ENCODE measurements at regions not wholly inside any gene's neighbourhood (a gene's known extent, or its start where the extent isn't known, plus 50 kb on each side); places are given as distances from the start of the nearest gene placed in this dataset.

- whole genome bisulfite sequencing (ENCODE audit: low lambda C conversion rate) = 0% methylated on average over 6 of the region's 6 CpGs
- Histone ChIP-seq H3K4me1 (ENCODE audit: insufficient read depth, low read length) (no peaks in the 10 kb centered on the region), H3K4me3 (replicated peaks in 1 of 3; ENCODE audit: insufficient read depth in 1 of 3, low read depth in 2 of 3, low read length in 3 of 3) (no peak overlapping the region), H2AFZ (ENCODE audit: low read length) (no peak overlapping the region), H3K4me2 (ENCODE audit: low read depth, low read length) (no peak overlapping the region), H4K20me1 (ENCODE audit: insufficient read depth, low read length) (no peaks in the 10 kb centered on the region), H3K9ac (ENCODE audit: insufficient read depth, low read depth, low read length) (no peak overlapping the region), H3K36me3 (replicated peaks in 1 of 2; ENCODE audit: control insufficient read depth in 1 of 2, insufficient read depth in 2 of 2, low read length in 2 of 2) (no peaks in the 10 kb centered on the region), H3K9me3 (ENCODE audit: low read length) (peaks cover 76% of the 10 kb centered on the region), H3K79me2 (ENCODE audit: insufficient read depth, low read length) (no peaks in the 10 kb centered on the region), H3K27ac (ENCODE audit: extremely low read length, insufficient read depth, low read length) (no peak overlapping the region), H3K27me3 (ENCODE audit: control insufficient read depth in 1 of 2, insufficient read depth in 2 of 2, low read length in 2 of 2) (no peaks in the 10 kb centered on the region)
- intact Hi-C loops (cut with micrococcal nuclease; ENCODE audit: unreplicated experiment) = no loop called here
- FAIRE-seq (no peak), ATAC-seq (no peak), DNase-seq (ENCODE audit: low spot score) (no peak)
- POLR2A ChIA-PET = no interaction called here
- CTCF ChIA-PET (ENCODE audit: low intra/inter-chr PET ratio, low total read pairs) = no interaction called here
- no peak for TF ChIP-seq NFE2 (CRISPR knock-in tag; IDR thresholded peaks at IDR 0.05)
- TF ChIP-seq ZNF879 (CRISPR knock-in tag; IDR thresholded peaks at IDR 0.05) = no peak
- no peak for TF ChIP-seq MYNN (CRISPR knock-in tag; IDR thresholded peaks at IDR 0.05; ENCODE audit: low read depth)
- no peak for TF ChIP-seq DDIT3 (CRISPR knock-in tag; IDR thresholded peaks at IDR 0.05)
- TF ChIP-seq RFX1 (IDR thresholded peaks at IDR 0.05) = no peak
- no peak for TF ChIP-seq ZNF788 (CRISPR knock-in tag; IDR thresholded peaks at IDR 0.05; ENCODE audit: borderline replicate concordance)
- TF ChIP-seq CENPBD1 (CRISPR knock-in tag; IDR thresholded peaks at IDR 0.05; ENCODE audit: borderline replicate concordance, low read depth) = no peak
- TF ChIP-seq TBX2 (CRISPR knock-in tag; IDR thresholded peaks at IDR 0.05; ENCODE audit: borderline replicate concordance) = no peak
- TF ChIP-seq ZNF891 (CRISPR knock-in tag; IDR thresholded peaks at IDR 0.05) = no peak
- no peak for TF ChIP-seq ZNF530 (CRISPR knock-in tag; IDR thresholded peaks at IDR 0.05; ENCODE audit: low read depth)
- no peak for TF ChIP-seq PRDM4 (CRISPR knock-in tag; IDR thresholded peaks at IDR 0.05; ENCODE audit: borderline replicate concordance)
- no peak for TF ChIP-seq ZNF280D (CRISPR knock-in tag; IDR thresholded peaks at IDR 0.05)
- no TSS peak for BruUV-seq (replicated peaks)
- in situ Hi-C loops (cut with HindIII; ENCODE audit: extremely low pct_ligation_motif_present, low pct_unique_long_range_greater_than_20kb) = no loop called here
Observed at GRCh38 chr5:17989567-17990563, 355.6 kb downstream of the TAF11L14 start.

Data from HepG2 (cell line).